Parathyroid adenoma (tissue), 2 donors: ENCODE measurements at regions not wholly inside any gene's neighbourhood (a gene's known extent, or its start where the extent isn't known, plus 50 kb on each side); places are given as distances from the start of the nearest gene placed in this dataset.

Source experiments
- H2AFZ ChIP-seq: fragments of 300-600 bp; sonication (generic); one replicate; pipeline ENCODE4 v1.7.0; 2017; ENCODE audit warnings: antibody characterized with exemption, mild to moderate bottlenecking
- H3K27ac ChIP-seq: fragments of 300-600 bp; sonication (generic); one replicate; pipeline ENCODE4 v1.7.0; 2017
- H3K27me3 ChIP-seq: fragments of 300-600 bp; sonication (generic); one replicate; pipeline ENCODE4 v1.7.0; 2017; ENCODE audit warnings: low read length; ENCODE audit not compliant: control insufficient read depth, insufficient read depth
- H3K36me3 ChIP-seq: fragments of 300-600 bp; sonication (generic); one replicate; pipeline ENCODE4 v1.7.0; 2017; ENCODE audit warnings: low read length; ENCODE audit not compliant: control insufficient read depth, insufficient read depth
- H3K4me1 ChIP-seq: fragments of 300-600 bp; sonication (generic); one replicate; pipeline ENCODE4 v1.7.0; 2017; ENCODE audit warnings: control low read depth
- H3K4me2 ChIP-seq: fragments of 300-600 bp; sonication (generic); one replicate; pipeline ENCODE4 v1.7.0; 2017; ENCODE audit warnings: low read length
- H3K4me3 ChIP-seq: fragments of 300-600 bp; sonication (generic); one replicate; pipeline ENCODE4 v1.7.0; 2017; ENCODE audit warnings: low read depth, low read length
- H3K79me2 ChIP-seq: fragments of 300-600 bp; sonication (generic); one replicate; pipeline ENCODE4 v1.7.0; 2017; ENCODE audit warnings: control low read depth
- H3K9ac ChIP-seq: fragments of 300-600 bp; sonication (generic); one replicate; pipeline ENCODE4 v1.7.0; 2017; ENCODE audit warnings: mild to moderate bottlenecking
- H3K9me3 ChIP-seq: fragments of 300-600 bp; sonication (generic); one replicate; pipeline ENCODE4 v1.7.0; 2017; ENCODE audit warnings: low read length; ENCODE audit not compliant: control insufficient read depth
- TF ChIP-seq, protein P1 (sequence below): fragments of 300-600 bp; sonication (generic); IDR thresholded peaks from one replicate; pipeline ENCODE4 v1.7.0; 2017; ENCODE audit warnings: antibody characterized with exemption, mild to moderate bottlenecking
- donor health status: primary hyperparathyroidism.

- Histone ChIP-seq H3K4me3 (no peak overlapping the region), H3K9ac (no peak overlapping the region), H3K79me2 (no peaks in the 10 kb centered on the region), H2AFZ (no peak overlapping the region), H3K4me2 (no peak overlapping the region), H3K9me3 (no peaks in the 10 kb centered on the region), H3K4me1 (no peaks in the 10 kb centered on the region), H3K27me3 (no peaks in the 10 kb centered on the region), H3K27ac (no peak overlapping the region), H3K36me3 (no peaks in the 10 kb centered on the region)
- TF ChIP-seq, protein P1, sequence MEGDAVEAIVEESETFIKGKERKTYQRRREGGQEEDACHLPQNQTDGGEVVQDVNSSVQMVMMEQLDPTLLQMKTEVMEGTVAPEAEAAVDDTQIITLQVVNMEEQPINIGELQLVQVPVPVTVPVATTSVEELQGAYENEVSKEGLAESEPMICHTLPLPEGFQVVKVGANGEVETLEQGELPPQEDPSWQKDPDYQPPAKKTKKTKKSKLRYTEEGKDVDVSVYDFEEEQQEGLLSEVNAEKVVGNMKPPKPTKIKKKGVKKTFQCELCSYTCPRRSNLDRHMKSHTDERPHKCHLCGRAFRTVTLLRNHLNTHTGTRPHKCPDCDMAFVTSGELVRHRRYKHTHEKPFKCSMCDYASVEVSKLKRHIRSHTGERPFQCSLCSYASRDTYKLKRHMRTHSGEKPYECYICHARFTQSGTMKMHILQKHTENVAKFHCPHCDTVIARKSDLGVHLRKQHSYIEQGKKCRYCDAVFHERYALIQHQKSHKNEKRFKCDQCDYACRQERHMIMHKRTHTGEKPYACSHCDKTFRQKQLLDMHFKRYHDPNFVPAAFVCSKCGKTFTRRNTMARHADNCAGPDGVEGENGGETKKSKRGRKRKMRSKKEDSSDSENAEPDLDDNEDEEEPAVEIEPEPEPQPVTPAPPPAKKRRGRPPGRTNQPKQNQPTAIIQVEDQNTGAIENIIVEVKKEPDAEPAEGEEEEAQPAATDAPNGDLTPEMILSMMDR: no peak
Observed at GRCh38 chr18:47689371-47689770, 241.1 kb downstream of the SMAD2 start.

DNA sequence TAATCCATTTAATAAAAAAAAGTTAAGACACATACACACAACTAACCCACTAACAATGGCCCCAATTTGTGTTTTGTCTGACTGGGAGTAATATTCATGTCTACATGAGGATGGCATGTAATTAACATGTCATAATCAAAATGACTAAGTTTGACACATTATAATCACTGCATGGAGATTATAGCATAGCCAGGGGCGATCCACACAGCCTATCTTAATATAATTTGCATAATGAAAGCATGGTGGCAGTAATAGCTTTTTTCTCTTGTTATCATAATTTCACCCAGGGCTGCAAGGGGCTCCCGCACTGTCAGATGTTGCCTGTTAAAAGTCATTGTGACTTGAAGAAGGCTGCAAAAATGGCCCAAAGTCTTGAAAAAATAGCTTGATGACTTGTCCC lies 243.7 kb downstream of the SMAD2 start:
- no peak overlapping the region for H3K27ac ChIP-seq
- H3K9me3 ChIP-seq: no peaks in the 10 kb centered on the region
- H3K4me3 ChIP-seq: no peak overlapping the region
- TF ChIP-seq, protein P1: no peak
- H3K9ac ChIP-seq: no peak overlapping the region
- H3K36me3 ChIP-seq: no peaks in the 10 kb centered on the region
- no peaks in the 10 kb centered on the region for H3K27me3 ChIP-seq
- H3K4me1 ChIP-seq: no peaks in the 10 kb centered on the region
- no peaks in the 10 kb centered on the region for H3K79me2 ChIP-seq
- H3K4me2 ChIP-seq: no peak overlapping the region
- H2AFZ ChIP-seq: no peak overlapping the region

DNA sequence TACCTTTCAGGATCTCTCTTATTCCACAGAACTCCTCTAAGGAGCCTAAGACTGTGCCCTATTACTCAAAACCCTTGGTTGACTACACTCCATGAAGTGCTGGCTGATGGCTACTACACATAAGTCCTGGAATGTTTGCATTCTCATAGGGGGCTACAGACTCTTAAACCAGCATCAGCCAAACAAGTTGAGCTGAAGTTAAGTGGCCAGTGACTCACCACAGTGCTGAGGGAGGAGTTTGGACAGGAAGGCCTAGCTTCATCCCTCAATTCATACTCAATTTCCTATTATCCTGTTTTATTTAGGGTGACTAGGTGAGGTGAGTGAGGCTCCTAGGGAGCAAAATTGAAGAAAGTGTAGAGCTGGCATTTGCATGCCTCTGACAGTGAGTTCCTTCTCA lies 246.7 kb downstream of the SMAD2 start:
- TF ChIP-seq, protein P1: no peak
- no peaks in the 10 kb centered on the region for H3K9me3 ChIP-seq
- H3K4me1 ChIP-seq: no peaks in the 10 kb centered on the region
- no peak overlapping the region for H3K4me2 ChIP-seq
- H3K27me3 ChIP-seq: no peaks in the 10 kb centered on the region
- H3K4me3 ChIP-seq: no peak overlapping the region
- no peak overlapping the region for H3K27ac ChIP-seq
- H2AFZ ChIP-seq: no peak overlapping the region
- H3K9ac ChIP-seq: no peak overlapping the region
- no peaks in the 10 kb centered on the region for H3K79me2 ChIP-seq
- no peaks in the 10 kb centered on the region for H3K36me3 ChIP-seq

GRCh38 chr18:47682876-47683275 lies 247.6 kb downstream of the SMAD2 start:
- no peaks in the 10 kb centered on the region for H3K36me3 ChIP-seq
- H3K4me2 ChIP-seq: no peak overlapping the region
- no peaks in the 10 kb centered on the region for H3K4me1 ChIP-seq
- H3K4me3 ChIP-seq: no peak overlapping the region
- TF ChIP-seq, protein P1: no peak
- H2AFZ ChIP-seq: no peak overlapping the region
- H3K27ac ChIP-seq: no peak overlapping the region
- H3K9me3 ChIP-seq: no peaks in the 10 kb centered on the region
- H3K27me3 ChIP-seq: no peaks in the 10 kb centered on the region
- no peaks in the 10 kb centered on the region for H3K79me2 ChIP-seq
- H3K9ac ChIP-seq: no peak overlapping the region

DNA sequence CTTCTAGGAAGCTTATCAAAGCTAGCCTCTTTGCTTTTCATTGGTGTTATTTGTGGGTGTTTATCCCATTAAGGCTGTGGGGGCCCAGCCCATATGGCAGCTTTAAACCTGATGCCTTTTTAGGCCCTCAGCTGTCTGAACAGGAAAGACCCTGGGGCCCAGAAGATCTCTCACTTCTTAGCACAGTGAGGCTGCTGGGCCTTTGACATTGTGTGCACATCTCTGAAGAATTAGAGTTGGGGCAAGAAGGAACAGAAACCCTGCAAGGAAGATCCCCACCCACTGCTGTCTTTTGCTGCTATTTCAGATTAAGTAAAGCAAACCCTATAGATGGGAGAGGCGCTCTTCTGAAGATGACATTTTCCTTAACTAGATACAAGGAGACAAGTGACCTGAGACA lies 250.0 kb downstream of the SMAD2 start:
- no peak overlapping the region for H3K27ac ChIP-seq

More for the DNA sequence above, 250.0 kb downstream of the SMAD2 start:
- Histone ChIP-seq H3K27me3 (no peaks in the 10 kb centered on the region), H3K79me2 (no peaks in the 10 kb centered on the region), H3K4me1 (no peaks in the 10 kb centered on the region), H3K9ac (no peak overlapping the region), H3K4me2 (no peak overlapping the region), H3K9me3 (no peaks in the 10 kb centered on the region), H3K36me3 (no peaks in the 10 kb centered on the region), H2AFZ (no peak overlapping the region), H3K4me3 (no peak overlapping the region)
- TF ChIP-seq, protein P1: no peak
